GM12878 (cell line): ENCODE measurements at regions not wholly inside any gene's neighbourhood (a gene's known extent, or its start where the extent isn't known, plus 50 kb on each side); places are given as distances from the start of the nearest gene placed in this dataset.

Source experiments
- ATAC-seq: fragments of 200-7000 bp; cut with Tn5 transposase; 3 replicates; pipeline ENCODE4 v1.9.1; 2020; ENCODE audit warnings: mild to moderate bottlenecking, moderate library complexity
- BruUV-seq: library from RNA; stranded (reverse); fragments of 400-500 nt; replicated peaks from 2 replicates; lab custom pipeline; 2021; lab: Mats Ljungman, UMichigan
- CTCF ChIA-PET: fragments of 300-600 bp; sonication (Branson Sonifier 250); formaldehyde crosslinking; extraction: SDS; loops from one replicate; lab custom pipeline; 2021; ENCODE audit warnings: inconsistent platforms; lab: Yijun Ruan, JAX
- POLR2A ChIA-PET: fragments of 350-600 bp; formaldehyde crosslinking; extraction: SDS; loops from one replicate; lab custom pipeline; 2021; ENCODE audit warnings: inconsistent platforms; lab: Charles Lee
- RAD21 ChIA-PET: fragments of 300-600 bp; sonication (Branson Sonifier 250); formaldehyde crosslinking; loops from one replicate; lab custom pipeline; 2023; ENCODE audit warnings: antibody characterized with exemption; ENCODE audit not compliant: unreplicated experiment; lab: Charles Lee
- SMC1A ChIA-PET: fragments of 300-600 bp; sonication (Branson Sonifier 250); formaldehyde crosslinking; loops from one replicate; lab custom pipeline; 2023; ENCODE audit not compliant: unreplicated experiment, uncharacterized antibody; lab: Charles Lee
- DNase-seq: peaks from one replicate; pipeline ENCODE4 v3.0.0-alpha.2; 2011; ENCODE audit warnings: low read depth, low spot score
- FAIRE-seq: peaks from 3 replicates; lab custom pipeline; 2011; peaks lifted over from hg19 to GRCh38; lab: Jason Lieb, UNC
- H2AFZ ChIP-seq: 2 replicates; pipeline ENCODE4 v1.6.0; 2011; ENCODE audit warnings: low read depth, low read length, control low read depth; ENCODE audit not compliant: control insufficient read depth
- H3K27ac ChIP-seq: 2 replicates; pipeline ENCODE4 v1.5.1; 2011; ENCODE audit warnings: control low read depth; ENCODE audit not compliant: control insufficient read depth, insufficient read depth
- H3K27me3 ChIP-seq, 2 experiments: replicated peaks in 1 of 2; 2 replicates each; pipeline versions ENCODE4 v1.6.0 to v1.6.1; 2011; ENCODE audit warnings: low read length in 1 of 2; ENCODE audit not compliant: control insufficient read depth in 2 of 2, insufficient read depth in 2 of 2
- H3K36me3 ChIP-seq, 2 experiments: 2 replicates each; pipeline ENCODE4 v1.5.1; 2011; ENCODE audit warnings: low read length in 1 of 2; ENCODE audit not compliant: control insufficient read depth in 2 of 2, insufficient read depth in 2 of 2
- H3K4me1 ChIP-seq: 2 replicates; pipeline ENCODE4 v1.6.1; 2011; ENCODE audit warnings: mild to moderate bottlenecking, low read length, moderate library complexity, mixed read lengths; ENCODE audit not compliant: control insufficient read depth, insufficient read depth
- H3K4me2 ChIP-seq: 2 replicates; pipeline ENCODE4 v1.6.0; 2011; ENCODE audit warnings: control low read depth; ENCODE audit not compliant: control insufficient read depth, insufficient read depth
- H3K4me3 ChIP-seq: fragments of 200-600 bp; sonication (generic); 2 replicates; pipeline ENCODE4 v1.5.1; 2016
- H3K79me2 ChIP-seq: 2 replicates; pipeline ENCODE4 v1.6.0; 2011; ENCODE audit warnings: low read length; ENCODE audit not compliant: control insufficient read depth, insufficient read depth
- H3K9ac ChIP-seq: 2 replicates; pipeline ENCODE4 v1.8.0; 2011; ENCODE audit warnings: low read length, control low read depth, mixed read lengths; ENCODE audit not compliant: control insufficient read depth, insufficient read depth
- H3K9me3 ChIP-seq: replicated peaks from 3 replicates; pipeline ENCODE4 v1.5.1; 2011; ENCODE audit warnings: mild to moderate bottlenecking, low read length; ENCODE audit not compliant: control insufficient read depth, insufficient read depth
- H4K20me1 ChIP-seq: 2 replicates; pipeline ENCODE4 v1.6.0; 2011; ENCODE audit not compliant: control insufficient read depth, insufficient read depth
- ATF7 ChIP-seq: fragments of 450-650 bp; IDR thresholded peaks from 2 replicates; pipeline ENCODE4 v1.6.1; 2016; ENCODE audit warnings: low read depth, mild to moderate bottlenecking
- BCL11A ChIP-seq: IDR thresholded peaks from 2 replicates; pipeline ENCODE4 v1.6.1; 2011; ENCODE audit warnings: low read depth, low read length
- BCL3 ChIP-seq: IDR thresholded peaks from 2 replicates; pipeline ENCODE4 v1.6.1; 2011; ENCODE audit warnings: borderline replicate concordance, low read depth, mild to moderate bottlenecking, moderate library complexity, low read length; ENCODE audit not compliant: insufficient read depth, poor library complexity, severe bottlenecking
- CHD2 ChIP-seq: IDR thresholded peaks from 2 replicates; pipeline ENCODE4 v1.6.1; 2011; ENCODE audit warnings: low read depth, low read length, improper control_type of control experiment, borderline replicate concordance
- CREB1 ChIP-seq: IDR thresholded peaks from 2 replicates; pipeline ENCODE4 v1.6.1; 2012; ENCODE audit warnings: low read depth, mild to moderate bottlenecking, inconsistent platforms
- FOXK2 ChIP-seq: fragments of 450-650 bp; IDR thresholded peaks from 2 replicates; pipeline ENCODE4 v1.6.1; 2017; ENCODE audit warnings: mild to moderate bottlenecking, moderate library complexity
- HCFC1 ChIP-seq: fragments of 150-350 bp; IDR thresholded peaks from 2 replicates; pipeline ENCODE4 v1.6.1; 2014; ENCODE audit warnings: low read length
- MEF2B ChIP-seq: fragments of 450-650 bp; IDR thresholded peaks from 2 replicates; pipeline ENCODE4 v1.6.1; 2018; ENCODE audit warnings: mild to moderate bottlenecking, moderate library complexity; ENCODE audit not compliant: partially characterized antibody, poor library complexity, severe bottlenecking
- MTA2 ChIP-seq: fragments of 450-650 bp; IDR thresholded peaks from 2 replicates; pipeline ENCODE4 v1.6.1; 2016; ENCODE audit warnings: low read depth, mild to moderate bottlenecking, moderate library complexity
- MXI1 ChIP-seq: fragments of 150-350 bp; IDR thresholded peaks from 2 replicates; pipeline ENCODE4 v1.6.1; 2011; ENCODE audit warnings: low read depth, mild to moderate bottlenecking, inconsistent platforms, low read length, improper control_type of control experiment
- PAX8 ChIP-seq: fragments of 450-650 bp; IDR thresholded peaks from 2 replicates; pipeline ENCODE4 v1.6.1; 2017; ENCODE audit warnings: mild to moderate bottlenecking, moderate library complexity
- RAD21 ChIP-seq: IDR thresholded peaks from 2 replicates; pipeline ENCODE4 v1.6.1; 2011; ENCODE audit warnings: mild to moderate bottlenecking, low read depth, low read length, moderate library complexity; ENCODE audit not compliant: insufficient read depth
- RAD51 ChIP-seq: fragments of 450-650 bp; IDR thresholded peaks from 2 replicates; pipeline ENCODE4 v1.6.1; 2016; ENCODE audit warnings: moderate library complexity, mild to moderate bottlenecking, inconsistent platforms
- TBL1XR1 ChIP-seq: IDR thresholded peaks from 2 replicates; pipeline ENCODE4 v1.6.1; 2012; ENCODE audit warnings: low read depth, low read length, improper control_type of control experiment
- TCF3 ChIP-seq: IDR thresholded peaks from 2 replicates; pipeline ENCODE4 v1.6.1; 2012; ENCODE audit warnings: low read depth, mild to moderate bottlenecking, low read length, borderline replicate concordance; ENCODE audit not compliant: insufficient read depth
- ZNF217 ChIP-seq: fragments of 450-650 bp; IDR thresholded peaks from 2 replicates; pipeline ENCODE4 v1.6.1; 2017; ENCODE audit warnings: antibody characterized with exemption, mild to moderate bottlenecking
- WGBS: methylation state at CpG from one replicate; pipeline ENCODE4 v1.1.6; 2016; ENCODE audit warnings: low lambda C conversion rate; ENCODE audit not compliant: insufficient replicate concordance, insufficient coverage; ENCODE audit errors: missing lambda C conversion rate; 5-methylcytosine and 5-hydroxymethylcytosine counted together
- in situ Hi-C: fragments of 300-500 bp; cut with MboI; formaldehyde crosslinking; loops from 9 replicates; pipeline ENCODE4 v1.14.3; 2018; ENCODE audit warnings: mixed read lengths
- intact Hi-C: fragments of 100-400 bp; cut with micrococcal nuclease; formaldehyde crosslinking; loops from one replicate; pipeline ENCODE4 v1.14.2; 2022; ENCODE audit not compliant: unreplicated experiment
- TF ChIP-seq, protein P1 (sequence below): IDR thresholded peaks from 2 replicates; pipeline ENCODE4 v1.6.1; 2012; ENCODE audit warnings: low read depth, low read length, improper control_type of control experiment

DNA sequence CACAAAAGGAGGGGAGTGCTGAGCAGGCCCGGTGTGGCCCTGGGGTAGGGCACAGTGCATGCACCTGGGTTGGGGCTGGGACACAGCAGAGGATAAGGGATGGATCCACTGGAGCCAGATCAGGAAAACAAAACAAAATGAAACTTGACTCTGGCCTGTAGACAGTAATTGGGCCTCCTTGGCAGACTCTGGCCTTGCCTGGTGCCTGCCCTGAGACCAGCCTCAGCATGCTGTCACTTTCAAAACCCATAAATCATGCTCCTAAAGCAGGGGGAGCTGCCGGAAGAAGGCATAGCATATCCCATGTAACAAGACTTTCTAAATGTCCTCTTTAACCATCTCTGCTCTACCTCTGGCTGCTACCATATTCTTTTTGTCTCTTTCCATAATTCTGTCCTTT lies 61.1 kb upstream of the IGFBP5 start:
- no peak for TF ChIP-seq FOXK2
- no peak for TF ChIP-seq ZNF217
- no peak for TF ChIP-seq TBL1XR1
- TF ChIP-seq CREB1: no peak
- no peak for TF ChIP-seq MXI1
- no peak for TF ChIP-seq RAD51
- TF ChIP-seq BCL11A: no peak
- TF ChIP-seq CHD2: no peak
- no peak for TF ChIP-seq HCFC1
- no peak for TF ChIP-seq MTA2
- TF ChIP-seq TCF3: no peak
- TF ChIP-seq, protein P1, sequence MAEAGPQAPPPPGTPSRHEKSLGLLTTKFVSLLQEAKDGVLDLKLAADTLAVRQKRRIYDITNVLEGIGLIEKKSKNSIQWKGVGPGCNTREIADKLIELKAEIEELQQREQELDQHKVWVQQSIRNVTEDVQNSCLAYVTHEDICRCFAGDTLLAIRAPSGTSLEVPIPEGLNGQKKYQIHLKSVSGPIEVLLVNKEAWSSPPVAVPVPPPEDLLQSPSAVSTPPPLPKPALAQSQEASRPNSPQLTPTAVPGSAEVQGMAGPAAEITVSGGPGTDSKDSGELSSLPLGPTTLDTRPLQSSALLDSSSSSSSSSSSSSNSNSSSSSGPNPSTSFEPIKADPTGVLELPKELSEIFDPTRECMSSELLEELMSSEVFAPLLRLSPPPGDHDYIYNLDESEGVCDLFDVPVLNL: no peak
- TF ChIP-seq BCL3: no peak
- no peak for TF ChIP-seq RAD21
- no peak for TF ChIP-seq PAX8
- TF ChIP-seq MEF2B: no peak
- TF ChIP-seq ATF7: no peak
- Histone ChIP-seq H3K9ac (no peak overlapping the region), H4K20me1 (no peaks in the 10 kb centered on the region), H3K27ac (no peak overlapping the region), H3K27me3 (peaks cover 0 to 3% of the 10 kb centered on the region in 2 experiments; a peak in 3 of 4 replicates), H3K36me3 (no peaks in the 10 kb centered on the region), H3K4me1 (no peaks in the 10 kb centered on the region), H3K79me2 (no peaks in the 10 kb centered on the region), H3K4me3 (no peak overlapping the region), H3K4me2 (no peak overlapping the region), H2AFZ (no peak overlapping the region), H3K9me3 (no peaks in the 10 kb centered on the region)
- ChIA-PET POLR2A (no interaction called here), SMC1A (interaction anchor here (0.6 kb wide), 1 partner anchor 405 kb away, joined by 3 read pairs; no protein-coding TSS in a partner anchor), RAD21 (no interaction called here), CTCF (no interaction called here)
- in situ Hi-C loops (no loop called here), intact Hi-C loops (no loop called here)
- no TSS peak for BruUV-seq
- DNase-seq: no peak
- FAIRE-seq: no peak
- ATAC-seq: no peak
- WGBS: 0% methylated on average over 2 of the region's 2 CpGs
